ENCODE measurements at regions not wholly inside any gene's neighbourhood (a gene's known extent, or its start where the extent isn't known, plus 50 kb on each side); places are given as distances from the start of the nearest gene placed in this dataset.

DNA sequence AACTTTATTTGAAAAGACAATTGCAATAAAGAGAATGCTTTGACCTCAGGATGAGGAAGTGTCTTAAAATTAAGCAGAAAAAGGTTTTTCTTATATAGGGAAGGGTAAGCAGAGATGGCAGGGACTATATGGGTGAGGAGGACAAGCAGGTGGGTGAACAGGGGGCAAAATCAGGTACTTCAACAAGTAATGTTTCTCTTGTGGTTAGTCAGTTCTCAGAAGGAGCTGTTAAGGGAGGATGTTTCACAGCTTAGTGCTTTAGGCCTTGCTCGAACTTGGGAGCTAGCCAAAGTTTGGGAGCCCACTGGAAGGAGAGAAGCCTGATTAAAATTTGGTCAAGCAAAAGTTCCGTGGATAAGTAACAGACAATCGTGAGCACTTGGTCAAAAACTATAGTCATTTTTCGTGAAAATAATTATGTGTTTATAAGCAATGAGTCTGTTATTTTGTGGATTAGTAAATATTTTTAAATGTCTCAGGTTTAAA lies 364.2 kb upstream of the TMPO start:
- no peak for DNase-seq

GRCh38 chr12:98151984-98152383 lies 363.4 kb upstream of the TMPO start:
- no peak for DNase-seq

GRCh38 chr12:98154850-98155249 lies 360.5 kb upstream of the TMPO start:
- DNase-seq, result no peak

DNA sequence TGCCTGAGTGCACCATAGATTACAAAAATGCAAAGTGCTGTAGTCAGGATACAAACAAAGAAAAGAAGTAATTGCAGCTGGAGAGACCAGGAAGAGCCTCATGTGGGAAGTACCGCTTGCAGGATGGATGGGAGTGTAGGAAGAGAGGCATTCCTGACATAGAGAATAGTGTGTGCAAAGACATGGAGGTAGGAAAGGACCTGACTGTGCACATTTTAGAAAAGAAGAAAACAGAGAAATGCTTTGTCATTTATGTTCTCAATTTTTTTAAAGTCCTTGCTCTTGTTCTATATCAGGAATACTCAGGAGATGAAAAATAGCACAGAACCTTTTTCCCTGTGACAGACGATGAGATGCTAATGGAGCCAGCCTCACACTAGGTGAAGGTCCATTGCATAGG lies 358.7 kb upstream of the TMPO start:
- no peak for DNase-seq

DNA sequence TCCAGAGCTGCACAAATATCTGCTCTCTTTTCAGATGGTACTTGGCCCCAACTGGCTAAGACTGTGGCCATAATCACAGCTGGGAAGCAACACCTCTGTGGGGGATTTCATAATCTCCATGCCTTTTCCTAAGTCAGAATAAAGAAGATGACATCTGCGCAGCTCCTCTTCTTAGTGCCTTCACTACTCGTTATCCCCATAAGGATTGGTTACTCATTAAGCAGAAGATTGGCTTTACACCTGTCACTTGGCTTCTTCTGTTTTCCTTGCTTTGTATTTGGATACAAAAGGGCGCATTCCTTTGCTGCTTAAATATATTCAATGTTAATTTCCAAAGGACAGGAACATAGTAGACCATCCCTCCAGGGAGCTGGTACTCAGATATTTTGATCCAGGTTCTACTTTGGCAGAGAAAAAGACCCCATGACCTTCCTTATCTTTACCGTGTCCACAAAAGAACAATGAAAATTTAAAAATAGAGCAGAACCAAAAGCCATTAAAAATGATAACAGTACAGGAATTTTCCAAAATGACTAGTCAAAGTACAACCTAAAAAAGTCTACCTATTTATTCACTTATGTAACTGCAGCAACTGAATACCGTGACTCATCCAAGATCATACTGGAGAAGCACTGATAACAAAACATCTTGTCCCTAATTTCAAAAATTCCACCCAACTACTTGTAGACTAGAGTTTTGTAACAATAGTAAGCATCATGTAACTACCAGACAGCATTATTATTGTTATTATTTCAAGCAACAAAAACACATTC lies 352.3 kb upstream of the TMPO start:
- DNase-seq, result no peak

GRCh38 chr12:98172304-98172703 lies 343.1 kb upstream of the TMPO start:
- no peak for DNase-seq

DNA sequence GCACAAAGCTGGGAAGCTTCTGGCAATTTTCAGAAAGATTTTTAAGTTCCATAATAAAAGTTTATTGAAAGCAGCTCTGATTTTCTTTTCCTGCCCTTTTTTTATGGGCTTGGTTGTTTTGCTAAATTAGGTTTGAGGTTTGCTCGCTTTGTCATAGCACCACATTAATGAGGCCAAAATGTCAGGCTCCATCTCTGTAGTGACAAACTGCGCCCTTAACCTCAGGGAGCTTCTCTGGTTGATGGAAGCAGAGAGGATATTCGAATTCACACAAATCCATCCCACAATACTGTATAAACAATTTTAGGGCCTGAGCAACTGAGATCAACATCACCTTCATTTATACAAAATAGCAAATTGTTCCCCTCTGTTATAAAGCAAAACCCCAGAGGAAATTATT lies 342.6 kb upstream of the TMPO start:
- no peak for DNase-seq

DNA sequence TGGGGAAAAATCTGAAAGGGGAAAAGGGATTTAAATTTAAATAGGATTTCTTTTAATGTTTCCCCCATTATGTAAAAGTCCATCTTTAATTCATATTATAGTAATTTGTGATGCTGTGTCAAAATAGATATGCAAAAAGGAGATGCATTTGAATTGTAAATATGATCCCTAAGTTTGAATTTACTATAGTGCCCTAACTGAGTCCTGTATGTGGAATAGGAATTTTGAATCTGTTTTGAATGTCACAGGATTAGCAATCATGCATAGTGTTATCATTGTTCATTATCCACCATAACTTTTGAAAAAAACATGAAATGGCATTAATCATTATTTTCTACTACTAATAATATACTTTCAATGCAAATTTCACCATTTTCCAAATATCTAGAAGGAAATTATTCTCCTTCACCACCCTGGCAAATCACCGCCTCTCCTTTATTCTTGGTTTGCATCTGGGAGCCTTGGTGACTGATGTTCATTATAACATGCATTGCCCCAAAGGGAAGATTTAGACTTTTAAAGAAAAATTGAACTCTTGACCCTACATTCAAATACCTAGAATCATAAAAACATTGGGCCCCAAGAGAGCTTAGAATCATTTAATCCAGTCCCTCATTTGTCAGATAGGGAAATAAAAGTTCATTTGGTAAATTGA lies 341.5 kb upstream of the TMPO start:
- DNase-seq, result no peak

GRCh38 chr12:98174428-98174809 lies 341.0 kb upstream of the TMPO start:
- DNase-seq, result no peak

DNA sequence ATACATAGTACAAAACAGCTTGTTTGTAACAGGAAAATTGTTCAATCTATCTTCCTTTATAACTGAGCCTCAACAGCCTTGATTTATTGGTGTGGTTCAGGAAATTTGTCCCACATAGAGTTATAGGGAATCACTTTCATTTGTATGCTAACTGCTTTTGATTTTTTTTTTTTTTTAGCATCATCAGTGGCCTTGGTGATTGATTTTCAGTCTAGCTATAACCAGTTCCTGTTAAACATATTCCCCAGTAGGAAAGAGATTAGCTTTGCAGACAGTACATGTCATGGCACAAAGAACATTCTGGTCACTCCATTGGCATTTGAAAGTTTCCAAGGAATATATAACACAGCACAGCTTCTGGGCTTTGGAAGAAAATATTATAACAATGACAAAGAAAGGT lies 337.3 kb upstream of the TMPO start:
- DNase-seq, result no peak

DNA sequence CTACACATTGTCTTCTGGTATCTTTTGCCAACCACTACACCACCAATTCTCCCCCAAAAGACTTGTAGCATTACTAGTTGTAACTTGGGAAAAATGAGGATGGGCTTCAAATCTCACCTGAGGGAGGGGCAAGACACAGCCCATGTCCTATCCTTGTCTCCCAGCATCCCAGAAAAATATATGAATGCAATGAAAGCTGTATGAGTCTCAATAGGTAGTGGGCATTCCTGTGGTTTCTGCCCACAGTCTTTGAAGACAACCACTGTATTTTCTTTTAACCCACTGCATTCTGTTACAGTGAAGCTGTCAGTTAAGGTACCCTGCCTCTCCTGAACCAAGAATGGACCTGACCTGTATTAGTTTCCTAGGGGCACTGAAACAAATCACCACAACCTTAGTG lies 336.2 kb upstream of the TMPO start:
- no peak for DNase-seq

DNA sequence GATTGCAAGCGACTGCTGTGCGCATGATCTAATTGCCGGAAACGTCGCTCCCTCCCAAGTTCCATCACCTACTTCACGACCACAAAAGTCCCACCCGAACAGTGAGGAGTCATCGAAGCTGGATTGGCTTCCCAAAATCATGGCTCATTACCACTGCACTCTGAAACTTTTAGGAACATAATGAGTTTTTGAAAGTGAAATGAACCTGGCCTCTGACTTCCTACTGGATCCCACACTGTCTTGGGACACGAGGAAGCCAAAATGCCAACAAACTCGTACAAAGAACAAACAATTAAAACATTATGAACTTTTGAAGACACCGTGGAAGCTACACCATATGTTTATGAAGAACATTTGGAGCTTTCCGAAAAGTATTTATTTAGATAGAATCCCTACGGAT lies 334.8 kb upstream of the TMPO start:
- no peak for DNase-seq

DNA sequence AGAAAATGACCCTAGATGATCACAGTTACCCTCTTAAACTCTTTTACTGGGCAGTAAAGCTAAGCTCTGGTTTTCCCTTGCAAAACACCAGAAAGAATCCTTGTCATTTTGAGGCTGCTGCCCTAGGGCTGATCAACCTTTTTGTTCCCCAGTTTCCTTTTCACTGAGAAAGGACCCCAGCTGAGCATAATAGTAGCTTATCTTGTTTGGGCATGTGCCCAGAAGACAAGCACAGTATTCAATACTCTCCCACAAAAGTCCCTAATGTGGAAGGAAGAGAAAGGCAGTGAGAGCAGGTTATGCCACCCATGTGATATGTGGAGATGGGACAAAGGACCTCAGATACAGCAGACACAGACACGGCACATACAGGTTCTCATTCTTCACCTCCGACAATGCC lies 332.6 kb upstream of the TMPO start:
- DNase-seq, result no peak

- DNase-seq, result no peak
Measured at GRCh38 chr12:98185606-98186005, 329.8 kb upstream of the TMPO start.

- DNase-seq, result no peak
Measured at GRCh38 chr12:98188650-98189077, 326.7 kb upstream of the TMPO start.

DNA sequence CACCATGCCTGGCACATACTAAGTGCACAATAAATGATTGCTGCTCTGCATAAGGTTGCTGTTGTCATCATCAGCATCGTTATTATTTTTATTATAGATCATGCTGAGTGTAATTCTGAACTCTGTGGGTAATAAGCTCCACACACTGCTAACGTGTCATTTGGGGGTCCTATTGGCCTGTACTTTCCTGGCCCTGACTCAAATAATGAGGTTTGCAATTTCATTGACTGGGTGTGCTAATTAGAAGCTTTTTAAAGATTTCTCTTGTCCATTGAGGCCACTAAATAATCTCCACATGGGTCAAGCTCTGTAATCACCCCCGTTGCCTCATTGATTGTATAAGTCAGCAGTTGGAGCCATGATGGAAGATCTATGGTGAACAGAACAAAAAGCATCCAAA lies 320.8 kb upstream of the TMPO start:
- DNase-seq, result no peak

DNA sequence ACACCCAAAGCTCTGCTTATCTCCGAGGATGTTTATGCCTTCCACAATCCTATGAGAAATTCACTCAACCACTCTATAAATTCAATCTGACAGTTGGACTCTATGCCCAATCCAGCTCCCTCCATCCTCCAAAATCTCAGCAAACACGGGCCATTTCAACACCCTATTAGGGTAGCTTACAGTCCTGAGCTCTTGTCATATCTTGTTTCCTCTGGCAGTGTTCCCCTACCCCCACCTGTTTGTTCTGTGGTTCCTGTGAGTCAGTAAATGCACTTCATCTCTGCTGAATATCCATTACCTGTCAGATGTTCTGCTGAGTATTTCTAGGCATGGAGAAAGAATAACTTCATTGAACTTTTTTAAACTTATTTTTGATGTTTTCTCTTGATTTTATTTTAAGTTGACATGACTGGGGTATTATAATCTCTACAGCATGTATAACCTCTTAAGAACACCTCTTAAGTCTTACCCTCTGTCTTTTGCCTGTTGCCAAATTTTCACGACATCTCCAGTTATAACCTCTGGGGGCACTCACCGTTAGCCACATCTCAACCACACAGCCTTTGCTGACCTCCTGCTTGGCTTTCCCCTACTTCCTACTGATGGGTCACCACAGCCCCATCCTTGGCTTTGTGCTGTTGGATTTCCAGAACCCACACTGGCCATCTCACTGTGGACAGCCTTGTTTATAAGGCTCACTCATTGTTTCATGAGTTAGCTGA lies 317.0 kb upstream of the TMPO start:
- DNase-seq, result no peak

DNA sequence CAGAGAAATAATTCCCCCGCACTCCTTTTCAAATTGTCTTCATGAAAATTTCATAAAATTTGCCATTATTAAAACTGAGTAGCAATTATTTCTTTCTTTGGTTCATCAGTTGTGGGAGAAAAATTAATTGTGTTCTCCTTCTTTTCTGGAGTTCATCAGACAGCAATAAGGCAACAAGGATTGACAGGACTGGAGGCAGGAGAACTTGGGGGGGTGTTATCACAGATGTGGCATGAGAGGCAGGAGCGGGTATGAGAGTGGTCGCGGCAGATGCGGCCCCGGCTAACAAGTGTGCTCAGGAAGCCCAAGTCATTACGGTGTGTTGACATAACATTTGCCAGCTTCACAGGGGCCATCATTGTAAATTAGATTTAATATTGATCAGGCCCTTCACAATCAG lies 306.6 kb upstream of the TMPO start:
- DNase-seq, result no peak

GRCh38 chr12:98211909-98212695 lies 303.3 kb upstream of the TMPO start:
- no peak for DNase-seq

- DNase-seq, result no peak
Measured at GRCh38 chr12:98213556-98213955, 301.8 kb upstream of the TMPO start.

GRCh38 chr12:98217257-98217656 lies 298.1 kb upstream of the TMPO start:
- no peak for DNase-seq

- no peak for DNase-seq
Measured at GRCh38 chr12:98220636-98221035, 294.8 kb upstream of the TMPO start.

Measured in right kidney (tissue), 1 donor.